PFSK-1 (cell line): ENCODE measurements at regions not wholly inside any gene's neighbourhood (a gene's known extent, or its start where the extent isn't known, plus 50 kb on each side); places are given as distances from the start of the nearest gene placed in this dataset.

Experiments used
- FOXP2 ChIP-seq: optimal IDR thresholded peaks from 2 replicates; pipeline ENCODE3; 2011; ENCODE audit warnings: borderline replicate concordance, control low read depth, inconsistent platforms; ENCODE audit not compliant: insufficient read depth; ENCODE audit errors: extremely low read length, extremely low read depth
- POLR2AphosphoS5 ChIP-seq: IDR thresholded peaks from 2 replicates; pipeline ENCODE4 v1.6.1; 2012; ENCODE audit warnings: low read depth, mild to moderate bottlenecking, control low read depth, low read length, moderate library complexity
- SIN3A ChIP-seq: IDR thresholded peaks from 2 replicates; pipeline ENCODE4 v1.6.1; 2012; ENCODE audit warnings: mild to moderate bottlenecking, low read length, moderate library complexity, borderline replicate concordance; ENCODE audit not compliant: insufficient read depth
- TAF1 ChIP-seq: IDR thresholded peaks from 2 replicates; pipeline ENCODE4 v1.6.1; 2012; ENCODE audit warnings: low read length, control low read depth, borderline replicate concordance; ENCODE audit not compliant: insufficient read depth
- TF ChIP-seq, protein P1 (sequence below), 2 experiments: IDR thresholded peaks; 2 replicates each; pipeline versions ENCODE4 v1.6.1 to v1.8.0; 2011 to 2012; ENCODE audit warnings: low read depth in 2 of 2, low read length in 2 of 2, control low read depth in 1 of 2, inconsistent platforms in 1 of 2, mild to moderate bottlenecking in 1 of 2, moderate library complexity in 1 of 2; ENCODE audit not compliant: insufficient read depth in 1 of 2

DNA sequence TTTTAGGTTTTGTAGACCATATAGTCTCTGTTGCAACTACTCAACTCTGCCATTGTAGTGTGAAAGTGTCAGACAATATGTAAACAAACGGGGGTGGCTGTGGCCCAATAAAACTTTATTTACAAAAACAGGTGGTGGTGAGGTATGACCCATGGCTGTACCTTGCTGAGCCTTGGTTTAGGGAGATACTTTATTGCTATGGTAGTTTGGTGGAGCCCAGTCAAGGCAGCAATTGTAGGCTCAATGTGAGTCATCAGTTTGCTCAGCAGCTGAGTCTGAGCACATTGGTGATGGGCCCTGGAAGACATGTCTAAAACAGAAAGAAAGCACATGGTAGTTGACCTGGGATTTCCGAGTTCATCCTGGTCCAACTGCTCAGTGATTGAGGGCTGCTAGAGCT is 242.5 kb downstream of the REEP3 start:
- TF ChIP-seq POLR2AphosphoS5 (no peak), TAF1 (no peak), SIN3A (no peak), FOXP2 (no peak)
- TF ChIP-seq, protein P1, sequence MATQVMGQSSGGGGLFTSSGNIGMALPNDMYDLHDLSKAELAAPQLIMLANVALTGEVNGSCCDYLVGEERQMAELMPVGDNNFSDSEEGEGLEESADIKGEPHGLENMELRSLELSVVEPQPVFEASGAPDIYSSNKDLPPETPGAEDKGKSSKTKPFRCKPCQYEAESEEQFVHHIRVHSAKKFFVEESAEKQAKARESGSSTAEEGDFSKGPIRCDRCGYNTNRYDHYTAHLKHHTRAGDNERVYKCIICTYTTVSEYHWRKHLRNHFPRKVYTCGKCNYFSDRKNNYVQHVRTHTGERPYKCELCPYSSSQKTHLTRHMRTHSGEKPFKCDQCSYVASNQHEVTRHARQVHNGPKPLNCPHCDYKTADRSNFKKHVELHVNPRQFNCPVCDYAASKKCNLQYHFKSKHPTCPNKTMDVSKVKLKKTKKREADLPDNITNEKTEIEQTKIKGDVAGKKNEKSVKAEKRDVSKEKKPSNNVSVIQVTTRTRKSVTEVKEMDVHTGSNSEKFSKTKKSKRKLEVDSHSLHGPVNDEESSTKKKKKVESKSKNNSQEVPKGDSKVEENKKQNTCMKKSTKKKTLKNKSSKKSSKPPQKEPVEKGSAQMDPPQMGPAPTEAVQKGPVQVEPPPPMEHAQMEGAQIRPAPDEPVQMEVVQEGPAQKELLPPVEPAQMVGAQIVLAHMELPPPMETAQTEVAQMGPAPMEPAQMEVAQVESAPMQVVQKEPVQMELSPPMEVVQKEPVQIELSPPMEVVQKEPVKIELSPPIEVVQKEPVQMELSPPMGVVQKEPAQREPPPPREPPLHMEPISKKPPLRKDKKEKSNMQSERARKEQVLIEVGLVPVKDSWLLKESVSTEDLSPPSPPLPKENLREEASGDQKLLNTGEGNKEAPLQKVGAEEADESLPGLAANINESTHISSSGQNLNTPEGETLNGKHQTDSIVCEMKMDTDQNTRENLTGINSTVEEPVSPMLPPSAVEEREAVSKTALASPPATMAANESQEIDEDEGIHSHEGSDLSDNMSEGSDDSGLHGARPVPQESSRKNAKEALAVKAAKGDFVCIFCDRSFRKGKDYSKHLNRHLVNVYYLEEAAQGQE (IDR thresholded peaks at IDR 0.05; ENCODE audit: insufficient read depth in 1 of 2, low read depth in 2 of 2, low read length in 2 of 2), result no peak

DNA sequence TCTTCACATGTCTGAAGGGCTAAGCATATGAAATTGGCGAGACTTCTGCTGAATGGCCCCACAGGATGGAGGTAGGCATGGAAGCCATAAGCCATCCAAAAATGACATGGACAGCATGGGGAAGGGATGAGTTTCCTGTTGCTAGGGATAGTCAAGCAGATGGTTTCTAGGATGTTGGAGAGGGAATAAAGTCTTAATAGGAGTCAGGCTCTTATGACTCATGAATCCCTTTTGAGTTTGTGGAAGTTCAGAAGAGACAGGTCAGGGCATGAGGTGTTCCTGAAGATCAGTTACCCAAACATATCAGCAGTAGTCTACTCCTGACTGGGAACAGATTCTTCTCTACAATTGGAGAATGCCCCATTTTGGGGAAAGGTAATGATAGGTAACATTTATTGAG is 243.9 kb downstream of the REEP3 start:
- TF ChIP-seq, protein P1 (IDR thresholded peaks at IDR 0.05; ENCODE audit: insufficient read depth in 1 of 2, low read depth in 2 of 2, low read length in 2 of 2), result no peak
- TF ChIP-seq POLR2AphosphoS5 (no peak), SIN3A (no peak), TAF1 (no peak), FOXP2 (no peak)

DNA sequence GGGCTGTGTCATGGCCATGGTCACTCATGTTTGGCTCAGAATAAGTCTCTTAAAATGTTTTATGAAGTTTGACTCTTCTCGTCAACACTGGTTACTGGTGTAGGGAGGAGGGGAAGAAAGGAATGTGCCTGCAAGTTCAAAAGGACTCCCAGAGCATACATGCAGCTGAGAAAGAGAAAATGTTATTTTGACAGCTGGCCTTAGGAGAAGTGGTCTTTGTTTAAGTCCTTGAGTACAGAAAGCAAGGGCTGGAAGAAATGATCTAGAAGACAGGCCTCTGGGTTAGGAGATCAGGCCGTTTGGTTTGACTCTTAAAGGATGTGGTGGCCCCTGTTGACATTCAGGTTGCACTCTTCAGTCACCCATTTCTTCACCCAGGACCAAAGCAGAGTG is 245.5 kb downstream of the REEP3 start:
- TF ChIP-seq, protein P1 (IDR thresholded peaks at IDR 0.05; ENCODE audit: insufficient read depth in 1 of 2, low read depth in 2 of 2, low read length in 2 of 2), result no peak
- TF ChIP-seq FOXP2, result no peak
- TF ChIP-seq TAF1, result no peak
- no peak for TF ChIP-seq POLR2AphosphoS5
- TF ChIP-seq SIN3A, result no peak

DNA sequence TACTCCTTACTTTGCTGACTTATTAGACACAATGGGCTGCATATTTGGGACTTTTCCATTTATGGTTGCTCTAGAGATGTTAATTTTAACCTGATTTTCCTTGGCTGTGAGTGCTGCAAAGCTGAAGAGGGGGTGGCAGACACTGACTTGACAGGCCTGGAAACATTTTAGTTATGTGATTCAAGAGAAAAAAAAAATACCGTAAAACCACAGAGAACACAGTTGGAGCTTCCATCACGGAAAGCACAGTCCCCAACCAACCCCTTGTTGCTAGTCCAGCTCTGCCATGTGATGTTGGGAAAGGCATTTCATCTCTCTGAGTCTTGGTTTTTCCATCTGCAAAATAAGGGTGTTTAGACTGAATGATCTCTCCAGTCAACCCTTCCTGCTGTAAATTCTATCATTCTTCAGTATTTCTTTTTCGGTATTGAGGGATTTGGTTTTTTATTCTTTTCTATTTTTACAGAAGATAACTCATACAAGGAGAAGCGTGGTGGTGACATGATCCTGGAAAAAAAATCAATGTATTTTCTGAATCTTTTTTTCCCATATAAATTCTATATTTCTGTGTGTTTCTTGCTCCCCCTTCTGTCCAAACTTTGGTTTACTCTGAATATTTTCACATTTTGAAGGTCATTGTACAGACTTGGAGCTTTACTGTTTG is 246.1 kb downstream of the REEP3 start:
- no peak for TF ChIP-seq FOXP2
- no peak for TF ChIP-seq POLR2AphosphoS5
- no peak for TF ChIP-seq TAF1
- no peak for TF ChIP-seq SIN3A
- TF ChIP-seq, protein P1 (IDR thresholded peaks at IDR 0.05; ENCODE audit: insufficient read depth in 1 of 2, low read depth in 2 of 2, low read length in 2 of 2), result no peak
